T-helper 17 cell (primary cell): ENCODE measurements at regions not wholly inside any gene's neighbourhood (a gene's known extent, or its start where the extent isn't known, plus 50 kb on each side); places are given as distances from the start of the nearest gene placed in this dataset.
A peak's percentile ranks its signal among the peaks of the same experiment; 100 is the strongest.
"Not testable (repeated sequence)": the region's sequence is repeated elsewhere in the genome, so short reads cannot be mapped to it uniquely, and the experiment has no call there.

Source experiments
- ATAC-seq: fragments of 150-1000 bp; cut with Tn5 transposase; 2 replicates; pipeline ENCODE4 v1.10.0; 2021; ENCODE audit warnings: mild to moderate bottlenecking, moderate library complexity
- DNase-seq, 3 donors: peaks; one replicate each; pipeline versions ENCODE4 v3.0.0 to v3.0.0-alpha.2; 2020 to 2021
- H3K9me3 ChIP-seq: one replicate; pipeline ENCODE4 v1.7.0; 2013; ENCODE audit warnings: low read length, mild to moderate bottlenecking; ENCODE audit not compliant: control insufficient read depth, poor library complexity, severe bottlenecking
- H3K27ac Mint-ChIP-seq: one replicate; pipeline ENCODE4 v1.8.0; 2022; ENCODE audit warnings: mild to moderate bottlenecking, moderate library complexity, mixed read lengths
- H3K27me3 Mint-ChIP-seq: one replicate; pipeline ENCODE4 v1.8.0; 2022; ENCODE audit warnings: mixed read lengths
- H3K36me3 Mint-ChIP-seq: one replicate; pipeline ENCODE4 v1.8.0; 2022; ENCODE audit warnings: low read depth, mixed read lengths
- H3K4me1 Mint-ChIP-seq: one replicate; pipeline ENCODE4 v1.8.0; 2022; ENCODE audit warnings: mild to moderate bottlenecking, mixed read lengths
- H3K4me3 Mint-ChIP-seq: one replicate; pipeline ENCODE4 v1.8.0; 2022; ENCODE audit warnings: mild to moderate bottlenecking, moderate library complexity, mixed read lengths

GRCh38 chr21:35274923-35275322 lies 225.8 kb upstream of the RUNX1 start:
- Mint-ChIP-seq H3K36me3 (peaks cover 3% of the 10 kb centered on the region), H3K4me3 (no peak overlapping the region), H3K27me3 (no peaks in the 10 kb centered on the region), H3K27ac (no peak overlapping the region), H3K4me1 (peaks cover 3% of the 10 kb centered on the region)
- DNase-seq (no peak), ATAC-seq (no peak)
- no peaks in the 10 kb centered on the region for H3K9me3 ChIP-seq

GRCh38 chr21:35274090-35274489 lies 225.0 kb upstream of the RUNX1 start:
- Mint-ChIP-seq H3K36me3 (peaks cover 3% of the 10 kb centered on the region), H3K4me1 (peaks cover 3% of the 10 kb centered on the region), H3K27ac (peak overlapping the region; percentile 10), H3K4me3 (peak overlapping the region; percentile 25), H3K27me3 (peaks cover 4% of the 10 kb centered on the region)
- H3K9me3 ChIP-seq: no peaks in the 10 kb centered on the region
- ATAC-seq (no peak), DNase-seq (no peak)

- peaks cover 3% of the 10 kb centered on the region for H3K4me1 Mint-ChIP-seq
- peaks cover 3% of the 10 kb centered on the region for H3K36me3 Mint-ChIP-seq
- no peak overlapping the region for H3K27ac Mint-ChIP-seq
- H3K27me3 Mint-ChIP-seq: peaks cover 4% of the 10 kb centered on the region
- no peaks in the 10 kb centered on the region for H3K9me3 ChIP-seq
- ATAC-seq (no peak), DNase-seq (no peak)
- H3K4me3 Mint-ChIP-seq: no peak overlapping the region
Measured at GRCh38 chr21:35273333-35273732, 224.2 kb upstream of the RUNX1 start.

GRCh38 chr21:35271344-35272118 lies 222.4 kb upstream of the RUNX1 start:
- H3K4me3 Mint-ChIP-seq, DNase-seq, H3K9me3 ChIP-seq, H3K27ac Mint-ChIP-seq, H3K4me1 Mint-ChIP-seq, ATAC-seq, H3K36me3 Mint-ChIP-seq, H3K27me3 Mint-ChIP-seq: not testable (repeated sequence)

- Mint-ChIP-seq H3K27me3 (peaks cover 4% of the 10 kb centered on the region), H3K4me1 (peaks cover 3% of the 10 kb centered on the region), H3K4me3 (no peak overlapping the region), H3K27ac (no peak overlapping the region), H3K36me3 (peaks cover 3% of the 10 kb centered on the region)
- DNase-seq: no peak
- no peak for ATAC-seq
- H3K9me3 ChIP-seq: no peaks in the 10 kb centered on the region
Measured at GRCh38 chr21:35268817-35269216, 219.7 kb upstream of the RUNX1 start.

GRCh38 chr21:35268261-35268660 lies 219.2 kb upstream of the RUNX1 start:
- no peak for DNase-seq
- peaks cover 3% of the 10 kb centered on the region for H3K36me3 Mint-ChIP-seq

GRCh38 chr21:35266546-35266945 lies 217.4 kb upstream of the RUNX1 start:
- Mint-ChIP-seq H3K4me3 (no peak overlapping the region), H3K4me1 (peaks cover 3% of the 10 kb centered on the region), H3K36me3 (no peaks in the 10 kb centered on the region), H3K27me3 (peaks cover 4% of the 10 kb centered on the region), H3K27ac (no peak overlapping the region)
- ATAC-seq (no peak), DNase-seq (no peak)
- no peaks in the 10 kb centered on the region for H3K9me3 ChIP-seq

More at GRCh38 chr21:35268261-35268660, 219.2 kb upstream of the RUNX1 start:
- H3K27me3 Mint-ChIP-seq: peaks cover 4% of the 10 kb centered on the region
- H3K4me1 Mint-ChIP-seq: peaks cover 3% of the 10 kb centered on the region
- H3K4me3 Mint-ChIP-seq: no peak overlapping the region
- ATAC-seq: no peak
- H3K9me3 ChIP-seq: no peaks in the 10 kb centered on the region
- no peak overlapping the region for H3K27ac Mint-ChIP-seq

- Mint-ChIP-seq H3K4me3 (no peak overlapping the region), H3K27me3 (peaks cover 4% of the 10 kb centered on the region), H3K4me1 (peaks cover 3% of the 10 kb centered on the region), H3K36me3 (no peaks in the 10 kb centered on the region), H3K27ac (no peak overlapping the region)
- H3K9me3 ChIP-seq: no peaks in the 10 kb centered on the region
- ATAC-seq (no peak), DNase-seq (no peak)
Measured at GRCh38 chr21:35265170-35265877, 216.2 kb upstream of the RUNX1 start.

- DNase-seq: no peak
- ATAC-seq: no peak
- Mint-ChIP-seq H3K4me3 (no peak overlapping the region), H3K27me3 (peaks cover 6% of the 10 kb centered on the region), H3K27ac (no peak overlapping the region), H3K4me1 (no peaks in the 10 kb centered on the region), H3K36me3 (peaks cover 2% of the 10 kb centered on the region)
- no peaks in the 10 kb centered on the region for H3K9me3 ChIP-seq
Measured at GRCh38 chr21:35259457-35259856, 210.4 kb upstream of the RUNX1 start.

- no peaks in the 10 kb centered on the region for H3K9me3 ChIP-seq
- H3K27ac Mint-ChIP-seq: no peak overlapping the region
- ATAC-seq (no peak), DNase-seq (no peak)
- H3K36me3 Mint-ChIP-seq: peaks cover 2% of the 10 kb centered on the region
- no peak overlapping the region for H3K4me3 Mint-ChIP-seq
- peaks cover 6% of the 10 kb centered on the region for H3K27me3 Mint-ChIP-seq
- no peaks in the 10 kb centered on the region for H3K4me1 Mint-ChIP-seq
Measured at GRCh38 chr21:35258521-35258920, 209.4 kb upstream of the RUNX1 start.

- DNase-seq (no peak), ATAC-seq (no peak)
- Mint-ChIP-seq H3K27ac (no peak overlapping the region), H3K4me3 (no peak overlapping the region), H3K27me3 (peaks cover 6% of the 10 kb centered on the region), H3K4me1 (no peaks in the 10 kb centered on the region), H3K36me3 (peaks cover 2% of the 10 kb centered on the region)
- H3K9me3 ChIP-seq: no peaks in the 10 kb centered on the region
Measured at GRCh38 chr21:35257413-35257812, 208.3 kb upstream of the RUNX1 start.

- no peak overlapping the region for H3K27ac Mint-ChIP-seq
- H3K4me3 Mint-ChIP-seq: no peak overlapping the region
- no peak for ATAC-seq
- DNase-seq: no peak
- peaks cover 6% of the 10 kb centered on the region for H3K27me3 Mint-ChIP-seq
- peaks cover 2% of the 10 kb centered on the region for H3K36me3 Mint-ChIP-seq
- no peaks in the 10 kb centered on the region for H3K4me1 Mint-ChIP-seq
- no peaks in the 10 kb centered on the region for H3K9me3 ChIP-seq
Measured at GRCh38 chr21:35256468-35256988, 207.4 kb upstream of the RUNX1 start.

GRCh38 chr21:35254765-35255138 lies 205.7 kb upstream of the RUNX1 start:
- H3K9me3 ChIP-seq: no peaks in the 10 kb centered on the region
- H3K36me3 Mint-ChIP-seq: peaks cover 2% of the 10 kb centered on the region
- DNase-seq: no peak
- no peak overlapping the region for H3K4me3 Mint-ChIP-seq
- H3K27ac Mint-ChIP-seq: no peak overlapping the region
- H3K27me3 Mint-ChIP-seq: peaks cover 6% of the 10 kb centered on the region
- no peak for ATAC-seq
- H3K4me1 Mint-ChIP-seq: no peaks in the 10 kb centered on the region
